ENCODE measurements at regions not wholly inside any gene's neighbourhood (a gene's known extent, or its start where the extent isn't known, plus 50 kb on each side); places are given as distances from the start of the nearest gene placed in this dataset.
A peak's percentile ranks its signal among the peaks of the same experiment; 100 is the strongest.

GRCh38 chr7:113774182-113774807, 144.5 kb downstream of the PPP1R3A start:
- ChIA-PET CTCF (no interaction called here), POLR2A (no interaction called here)
- peak; percentile 0 for DNase-seq (ENCODE audit: low read depth)
- no peak overlapping the region for H3K4me3 ChIP-seq (ENCODE audit: low read depth, low read length)
- H3K27me3 ChIP-seq (ENCODE audit: control insufficient read depth, insufficient read depth, low read length): no peaks in the 10 kb centered on the region
- peak; percentile 71 for TF ChIP-seq CTCF (IDR thresholded peaks at IDR 0.05; ENCODE audit: insufficient read depth, low read depth, low read length)
- no peaks in the 10 kb centered on the region for H3K36me3 ChIP-seq (ENCODE audit: control insufficient read depth, insufficient read depth, low read length)

GRCh38 chr7:113770146-113770738, 148.6 kb downstream of the PPP1R3A start:
- Histone ChIP-seq H3K4me3 (ENCODE audit: low read depth, low read length) (no peak overlapping the region), H3K36me3 (ENCODE audit: control insufficient read depth, insufficient read depth, low read length) (no peaks in the 10 kb centered on the region), H3K27me3 (ENCODE audit: control insufficient read depth, insufficient read depth, low read length) (no peaks in the 10 kb centered on the region)
- ChIA-PET POLR2A (no interaction called here), CTCF (interaction anchor here (0.6 kb wide), 1 partner anchor 105 kb away, joined by 3 read pairs; no protein-coding TSS in a partner anchor)
- no peak for TF ChIP-seq CTCF (IDR thresholded peaks at IDR 0.05; ENCODE audit: insufficient read depth, low read depth, low read length)
- DNase-seq (ENCODE audit: low read depth): no peak

GRCh38 chr7:113768387-113768786, 150.4 kb downstream of the PPP1R3A start:
- no peaks in the 10 kb centered on the region for H3K27me3 ChIP-seq (ENCODE audit: control insufficient read depth, insufficient read depth, low read length)
- H3K4me3 ChIP-seq (ENCODE audit: low read depth, low read length): no peak overlapping the region
- POLR2A ChIA-PET: no interaction called here
- CTCF ChIA-PET: interaction anchor here (0.6 kb wide), 1 partner anchor 81 kb away, joined by 3 read pairs; no protein-coding TSS in a partner anchor
- DNase-seq (ENCODE audit: low read depth): no peak
- no peaks in the 10 kb centered on the region for H3K36me3 ChIP-seq (ENCODE audit: control insufficient read depth, insufficient read depth, low read length)
- TF ChIP-seq CTCF (IDR thresholded peaks at IDR 0.05; ENCODE audit: insufficient read depth, low read depth, low read length): no peak

GRCh38 chr7:113764401-113765035, 154.3 kb downstream of the PPP1R3A start:
- no peaks in the 10 kb centered on the region for H3K36me3 ChIP-seq (ENCODE audit: control insufficient read depth, insufficient read depth, low read length)
- no peak overlapping the region for H3K4me3 ChIP-seq (ENCODE audit: low read depth, low read length)
- no peak for DNase-seq (ENCODE audit: low read depth)
- TF ChIP-seq CTCF (IDR thresholded peaks at IDR 0.05; ENCODE audit: insufficient read depth, low read depth, low read length): no peak
- no peaks in the 10 kb centered on the region for H3K27me3 ChIP-seq (ENCODE audit: control insufficient read depth, insufficient read depth, low read length)
- POLR2A ChIA-PET: no interaction called here
- CTCF ChIA-PET: no interaction called here

- CTCF ChIA-PET: interaction anchor here (0.5 kb wide), 1 partner anchor 361 kb away, joined by 3 read pairs; no protein-coding TSS in a partner anchor
- H3K27me3 ChIP-seq (ENCODE audit: control insufficient read depth, insufficient read depth, low read length): no peaks in the 10 kb centered on the region
- H3K36me3 ChIP-seq (ENCODE audit: control insufficient read depth, insufficient read depth, low read length): no peaks in the 10 kb centered on the region
- no peak for DNase-seq (ENCODE audit: low read depth)
- POLR2A ChIA-PET: no interaction called here
- H3K4me3 ChIP-seq (ENCODE audit: low read depth, low read length): no peak overlapping the region
- no peak for TF ChIP-seq CTCF (IDR thresholded peaks at IDR 0.05; ENCODE audit: insufficient read depth, low read depth, low read length)
Observed at GRCh38 chr7:113763226-113763625, 155.6 kb downstream of the PPP1R3A start.
